GM12878 (cell line): ENCODE measurements at regions not wholly inside any gene's neighbourhood (a gene's known extent, or its start where the extent isn't known, plus 50 kb on each side); places are given as distances from the start of the nearest gene placed in this dataset.

ENCODE experiments used
- ATAC-seq: fragments of 200-7000 bp; cut with Tn5 transposase; 3 replicates; pipeline ENCODE4 v1.9.1; 2020; ENCODE audit warnings: mild to moderate bottlenecking, moderate library complexity
- BruUV-seq: library from RNA; stranded (reverse); fragments of 400-500 nt; replicated peaks from 2 replicates; lab custom pipeline; 2021; lab: Mats Ljungman, UMichigan
- CTCF ChIA-PET: fragments of 300-600 bp; sonication (Branson Sonifier 250); formaldehyde crosslinking; extraction: SDS; loops from one replicate; lab custom pipeline; 2021; ENCODE audit warnings: inconsistent platforms; lab: Yijun Ruan, JAX
- POLR2A ChIA-PET: fragments of 350-600 bp; formaldehyde crosslinking; extraction: SDS; loops from one replicate; lab custom pipeline; 2021; ENCODE audit warnings: inconsistent platforms; lab: Charles Lee
- RAD21 ChIA-PET: fragments of 300-600 bp; sonication (Branson Sonifier 250); formaldehyde crosslinking; loops from one replicate; lab custom pipeline; 2023; ENCODE audit warnings: antibody characterized with exemption; ENCODE audit not compliant: unreplicated experiment; lab: Charles Lee
- SMC1A ChIA-PET: fragments of 300-600 bp; sonication (Branson Sonifier 250); formaldehyde crosslinking; loops from one replicate; lab custom pipeline; 2023; ENCODE audit not compliant: unreplicated experiment, uncharacterized antibody; lab: Charles Lee
- DNase-seq: peaks from one replicate; pipeline ENCODE4 v3.0.0-alpha.2; 2011; ENCODE audit warnings: low read depth, low spot score
- FAIRE-seq: peaks from 3 replicates; lab custom pipeline; 2011; peaks lifted over from hg19 to GRCh38; lab: Jason Lieb, UNC
- H2AFZ ChIP-seq: 2 replicates; pipeline ENCODE4 v1.6.0; 2011; ENCODE audit warnings: low read depth, low read length, control low read depth; ENCODE audit not compliant: control insufficient read depth
- H3K27ac ChIP-seq: 2 replicates; pipeline ENCODE4 v1.5.1; 2011; ENCODE audit warnings: control low read depth; ENCODE audit not compliant: control insufficient read depth, insufficient read depth
- H3K27me3 ChIP-seq, 2 experiments: replicated peaks in 1 of 2; 2 replicates each; pipeline versions ENCODE4 v1.6.0 to v1.6.1; 2011; ENCODE audit warnings: low read length in 1 of 2; ENCODE audit not compliant: control insufficient read depth in 2 of 2, insufficient read depth in 2 of 2
- H3K36me3 ChIP-seq, 2 experiments: 2 replicates each; pipeline ENCODE4 v1.5.1; 2011; ENCODE audit warnings: low read length in 1 of 2; ENCODE audit not compliant: control insufficient read depth in 2 of 2, insufficient read depth in 2 of 2
- H3K4me1 ChIP-seq: 2 replicates; pipeline ENCODE4 v1.6.1; 2011; ENCODE audit warnings: mild to moderate bottlenecking, low read length, moderate library complexity, mixed read lengths; ENCODE audit not compliant: control insufficient read depth, insufficient read depth
- H3K4me2 ChIP-seq: 2 replicates; pipeline ENCODE4 v1.6.0; 2011; ENCODE audit warnings: control low read depth; ENCODE audit not compliant: control insufficient read depth, insufficient read depth
- H3K4me3 ChIP-seq: fragments of 200-600 bp; sonication (generic); 2 replicates; pipeline ENCODE4 v1.5.1; 2016
- H3K79me2 ChIP-seq: 2 replicates; pipeline ENCODE4 v1.6.0; 2011; ENCODE audit warnings: low read length; ENCODE audit not compliant: control insufficient read depth, insufficient read depth
- H3K9ac ChIP-seq: 2 replicates; pipeline ENCODE4 v1.8.0; 2011; ENCODE audit warnings: low read length, control low read depth, mixed read lengths; ENCODE audit not compliant: control insufficient read depth, insufficient read depth
- H3K9me3 ChIP-seq: replicated peaks from 3 replicates; pipeline ENCODE4 v1.5.1; 2011; ENCODE audit warnings: mild to moderate bottlenecking, low read length; ENCODE audit not compliant: control insufficient read depth, insufficient read depth
- H4K20me1 ChIP-seq: 2 replicates; pipeline ENCODE4 v1.6.0; 2011; ENCODE audit not compliant: control insufficient read depth, insufficient read depth
- IKZF1 ChIP-seq: fragments of 450-650 bp; conservative IDR thresholded peaks from 2 replicates; pipeline ENCODE4 v1.6.1; 2017; ENCODE audit warnings: antibody characterized with exemption, mild to moderate bottlenecking
- IRF5 ChIP-seq: fragments of 450-650 bp; IDR thresholded peaks from 2 replicates; pipeline ENCODE4 v1.6.1; 2017; ENCODE audit warnings: borderline replicate concordance
- NBN ChIP-seq: fragments of 450-650 bp; IDR thresholded peaks from 2 replicates; pipeline ENCODE4 v1.6.1; 2016
- NRF1 ChIP-seq: conservative IDR thresholded peaks from 2 replicates; pipeline ENCODE4 v1.6.1; 2011; ENCODE audit warnings: mild to moderate bottlenecking, low read depth, low read length, improper control_type of control experiment
- RB1 ChIP-seq: fragments of 450-650 bp; formaldehyde crosslinking; IDR thresholded peaks from 2 replicates; pipeline ENCODE4 v1.6.1; 2017; ENCODE audit warnings: mild to moderate bottlenecking, borderline replicate concordance
- YY1 ChIP-seq: IDR thresholded peaks from 2 replicates; pipeline ENCODE4 v1.6.1; 2011; ENCODE audit warnings: low read depth, mild to moderate bottlenecking, low read length
- ZNF592 ChIP-seq: fragments of 450-650 bp; IDR thresholded peaks from 2 replicates; pipeline ENCODE4 v1.6.1; 2017; ENCODE audit warnings: mild to moderate bottlenecking, moderate library complexity
- WGBS: methylation state at CpG from one replicate; pipeline ENCODE4 v1.1.6; 2016; ENCODE audit warnings: low lambda C conversion rate; ENCODE audit not compliant: insufficient replicate concordance, insufficient coverage; ENCODE audit errors: missing lambda C conversion rate; 5-methylcytosine and 5-hydroxymethylcytosine counted together
- in situ Hi-C: fragments of 300-500 bp; cut with MboI; formaldehyde crosslinking; loops from 9 replicates; pipeline ENCODE4 v1.14.3; 2018; ENCODE audit warnings: mixed read lengths
- intact Hi-C: fragments of 100-400 bp; cut with micrococcal nuclease; formaldehyde crosslinking; loops from one replicate; pipeline ENCODE4 v1.14.2; 2022; ENCODE audit not compliant: unreplicated experiment
- TF ChIP-seq, protein P1 (sequence below): fragments of 450-650 bp; conservative IDR thresholded peaks from 2 replicates; pipeline ENCODE4 v1.6.1; 2017; ENCODE audit warnings: mild to moderate bottlenecking, moderate library complexity

DNA sequence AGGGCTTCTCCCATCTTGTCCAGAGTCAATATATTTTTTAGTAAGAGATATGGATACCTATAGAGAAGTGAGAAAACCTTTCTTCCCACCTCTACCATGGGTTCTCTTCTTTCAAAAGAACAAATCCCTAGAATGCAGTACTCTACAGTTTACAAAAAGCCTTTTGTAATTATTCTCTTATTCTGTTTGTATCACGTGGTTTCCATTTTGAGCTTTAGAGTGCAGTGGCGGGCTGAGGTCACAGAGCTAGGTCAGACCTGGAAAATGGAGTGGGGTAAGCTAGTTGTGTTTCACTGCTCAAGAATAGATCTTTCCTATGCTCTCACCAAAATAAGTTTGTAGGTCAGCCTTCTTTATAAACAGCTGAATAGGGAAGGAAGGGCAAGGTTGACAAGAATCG, 85.3 kb upstream of the MAF start (continued):
- TF ChIP-seq ZNF592, result no peak
- no peak for TF ChIP-seq RB1
- TF ChIP-seq NRF1, result no peak
- TF ChIP-seq IRF5, result no peak
- no peak for TF ChIP-seq NBN
- no peak for TF ChIP-seq IKZF1
- TF ChIP-seq YY1, result no peak

- DNase-seq, result no peak
- H3K79me2 ChIP-seq, result no peaks in the 10 kb centered on the region
- intact Hi-C loops (no loop called here), in situ Hi-C loops (no loop called here)
- TF ChIP-seq, protein P1, sequence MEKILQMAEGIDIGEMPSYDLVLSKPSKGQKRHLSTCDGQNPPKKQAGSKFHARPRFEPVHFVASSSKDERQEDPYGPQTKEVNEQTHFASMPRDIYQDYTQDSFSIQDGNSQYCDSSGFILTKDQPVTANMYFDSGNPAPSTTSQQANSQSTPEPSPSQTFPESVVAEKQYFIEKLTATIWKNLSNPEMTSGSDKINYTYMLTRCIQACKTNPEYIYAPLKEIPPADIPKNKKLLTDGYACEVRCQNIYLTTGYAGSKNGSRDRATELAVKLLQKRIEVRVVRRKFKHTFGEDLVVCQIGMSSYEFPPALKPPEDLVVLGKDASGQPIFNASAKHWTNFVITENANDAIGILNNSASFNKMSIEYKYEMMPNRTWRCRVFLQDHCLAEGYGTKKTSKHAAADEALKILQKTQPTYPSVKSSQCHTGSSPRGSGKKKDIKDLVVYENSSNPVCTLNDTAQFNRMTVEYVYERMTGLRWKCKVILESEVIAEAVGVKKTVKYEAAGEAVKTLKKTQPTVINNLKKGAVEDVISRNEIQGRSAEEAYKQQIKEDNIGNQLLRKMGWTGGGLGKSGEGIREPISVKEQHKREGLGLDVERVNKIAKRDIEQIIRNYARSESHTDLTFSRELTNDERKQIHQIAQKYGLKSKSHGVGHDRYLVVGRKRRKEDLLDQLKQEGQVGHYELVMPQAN, result no peak
- no peak overlapping the region for H3K4me3 ChIP-seq
- no peak for ATAC-seq
- BruUV-seq, result no TSS peak
- H3K36me3 ChIP-seq, result no peaks in the 10 kb centered on the region
- H3K4me2 ChIP-seq, result no peak overlapping the region
- no peak overlapping the region for H3K27ac ChIP-seq
- no peak overlapping the region for H2AFZ ChIP-seq
- ChIA-PET SMC1A (no interaction called here), POLR2A (no interaction called here), CTCF (interaction anchor here (1.1 kb wide), 1 partner anchor 17 kb away, joined by 3 read pairs; no protein-coding TSS in a partner anchor), RAD21 (no interaction called here)
- H3K4me1 ChIP-seq, result no peaks in the 10 kb centered on the region
- no peaks in the 10 kb centered on the region for H3K27me3 ChIP-seq
- no peaks in the 10 kb centered on the region for H3K9me3 ChIP-seq
- 0% methylated on average over 1 of the region's 1 CpG for WGBS
- no peak overlapping the region for H3K9ac ChIP-seq
- FAIRE-seq, result no peak
- no peaks in the 10 kb centered on the region for H4K20me1 ChIP-seq
These were observed 78.8 kb upstream of the MAF start for GRCh38 chr16:79679334-79679733.
